Muscle layer of colon (tissue), 2 donors: ENCODE measurements at regions not wholly inside any gene's neighbourhood (a gene's known extent, or its start where the extent isn't known, plus 50 kb on each side); places are given as distances from the start of the nearest gene placed in this dataset.

Source experiments
- H3K27ac ChIP-seq: one replicate; pipeline ENCODE4 v1.7.0; 2013; ENCODE audit warnings: low read depth, mild to moderate bottlenecking, low read length, moderate library complexity
- H3K27me3 ChIP-seq, 2 donors: one replicate each; pipeline ENCODE4 v1.7.0; 2013; ENCODE audit warnings: low read length in 2 of 2, mild to moderate bottlenecking in 2 of 2; ENCODE audit not compliant: insufficient read depth in 2 of 2, control insufficient read depth in 1 of 2
- H3K36me3 ChIP-seq: one replicate; pipeline ENCODE4 v1.7.0; 2013; ENCODE audit warnings: mild to moderate bottlenecking, low read length; ENCODE audit not compliant: insufficient read depth
- H3K4me1 ChIP-seq: one replicate; pipeline ENCODE4 v1.7.0; 2013; ENCODE audit warnings: mild to moderate bottlenecking, low read length; ENCODE audit not compliant: insufficient read depth
- H3K4me3 ChIP-seq, 2 donors: one replicate each; pipeline ENCODE4 v1.7.0; 2013; ENCODE audit warnings: low read length in 2 of 2, low read depth in 1 of 2, mild to moderate bottlenecking in 1 of 2, moderate library complexity in 1 of 2
- H3K9ac ChIP-seq: one replicate; pipeline ENCODE4 v1.7.0; 2013; ENCODE audit warnings: low read length
- H3K9me3 ChIP-seq: one replicate; pipeline ENCODE4 v1.7.0; 2013; ENCODE audit warnings: mild to moderate bottlenecking, low read length
- donor health status: abdominal sarcoma.
- donor health status: Adenocarcinoma of cecum.

GRCh38 chr6:97819710-97820109, 536.7 kb upstream of the MMS22L start:
- no peak overlapping the region for H3K9ac ChIP-seq
- no peaks in the 10 kb centered on the region for H3K4me1 ChIP-seq

GRCh38 chr6:97820400-97820799, 537.4 kb upstream of the MMS22L start:
- H3K9me3 ChIP-seq: no peaks in the 10 kb centered on the region
- H3K4me1 ChIP-seq: no peaks in the 10 kb centered on the region
- no peak overlapping the region for H3K27ac ChIP-seq
- no peaks in the 10 kb centered on the region for H3K27me3 ChIP-seq
- no peaks in the 10 kb centered on the region for H3K36me3 ChIP-seq
- no peak overlapping the region for H3K9ac ChIP-seq
- H3K4me3 ChIP-seq: no peak overlapping the region

More at GRCh38 chr6:97819710-97820109, 536.7 kb upstream of the MMS22L start:
- Histone ChIP-seq H3K36me3 (no peaks in the 10 kb centered on the region), H3K27me3 (no peaks in the 10 kb centered on the region), H3K9me3 (no peaks in the 10 kb centered on the region), H3K27ac (no peak overlapping the region), H3K4me3 (no peak overlapping the region)

GRCh38 chr6:97822632-97823031, 539.6 kb upstream of the MMS22L start:
- Histone ChIP-seq H3K9me3 (no peaks in the 10 kb centered on the region), H3K4me3 (no peak overlapping the region), H3K9ac (no peak overlapping the region), H3K27me3 (no peaks in the 10 kb centered on the region), H3K4me1 (no peaks in the 10 kb centered on the region), H3K36me3 (no peaks in the 10 kb centered on the region), H3K27ac (no peak overlapping the region)

- Histone ChIP-seq H3K36me3 (no peaks in the 10 kb centered on the region), H3K27ac (no peak overlapping the region), H3K27me3 (no peaks in the 10 kb centered on the region), H3K4me3 (no peak overlapping the region), H3K9me3 (no peaks in the 10 kb centered on the region), H3K4me1 (no peaks in the 10 kb centered on the region), H3K9ac (no peak overlapping the region)
These were observed 558.7 kb upstream of the MMS22L start for GRCh38 chr6:97841763-97842162.

- Histone ChIP-seq H3K4me1 (no peaks in the 10 kb centered on the region), H3K9me3 (no peaks in the 10 kb centered on the region), H3K9ac (no peak overlapping the region), H3K36me3 (no peaks in the 10 kb centered on the region), H3K27ac (no peak overlapping the region), H3K27me3 (no peaks in the 10 kb centered on the region), H3K4me3 (no peak overlapping the region)
These were observed 559.5 kb upstream of the MMS22L start for GRCh38 chr6:97842521-97842920.

GRCh38 chr6:97849390-97849789, 566.4 kb upstream of the MMS22L start:
- Histone ChIP-seq H3K9ac (no peak overlapping the region), H3K27ac (no peak overlapping the region), H3K4me3 (no peak overlapping the region), H3K27me3 (no peaks in the 10 kb centered on the region), H3K4me1 (no peaks in the 10 kb centered on the region), H3K9me3 (no peaks in the 10 kb centered on the region), H3K36me3 (no peaks in the 10 kb centered on the region)

GRCh38 chr6:97850458-97851212, 567.6 kb upstream of the MMS22L start:
- Histone ChIP-seq H3K27ac (no peak overlapping the region), H3K4me1 (no peaks in the 10 kb centered on the region), H3K9me3 (no peaks in the 10 kb centered on the region), H3K27me3 (no peaks in the 10 kb centered on the region), H3K36me3 (no peaks in the 10 kb centered on the region), H3K9ac (no peak overlapping the region), H3K4me3 (no peak overlapping the region)

- H3K9me3 ChIP-seq: no peaks in the 10 kb centered on the region
- no peaks in the 10 kb centered on the region for H3K27me3 ChIP-seq
- H3K4me1 ChIP-seq: no peaks in the 10 kb centered on the region
- no peak overlapping the region for H3K4me3 ChIP-seq
- H3K9ac ChIP-seq: no peak overlapping the region
- H3K36me3 ChIP-seq: no peaks in the 10 kb centered on the region
- H3K27ac ChIP-seq: no peak overlapping the region
These were observed 580.7 kb upstream of the MMS22L start for GRCh38 chr6:97863697-97864096.

GRCh38 chr6:97864366-97864765, 581.4 kb upstream of the MMS22L start:
- H3K27ac ChIP-seq: no peak overlapping the region
- no peaks in the 10 kb centered on the region for H3K36me3 ChIP-seq
- no peaks in the 10 kb centered on the region for H3K27me3 ChIP-seq
- H3K4me3 ChIP-seq: no peak overlapping the region
- H3K9me3 ChIP-seq: no peaks in the 10 kb centered on the region
- no peak overlapping the region for H3K9ac ChIP-seq
- no peaks in the 10 kb centered on the region for H3K4me1 ChIP-seq

- Histone ChIP-seq H3K4me1 (no peaks in the 10 kb centered on the region), H3K27ac (no peak overlapping the region), H3K9me3 (no peaks in the 10 kb centered on the region), H3K9ac (no peak overlapping the region), H3K4me3 (no peak overlapping the region), H3K36me3 (no peaks in the 10 kb centered on the region), H3K27me3 (no peaks in the 10 kb centered on the region)
These were observed 581.8 kb upstream of the MMS22L start for GRCh38 chr6:97864826-97865225.

GRCh38 chr6:97865612-97866011, 582.6 kb upstream of the MMS22L start:
- no peak overlapping the region for H3K27ac ChIP-seq
- H3K4me1 ChIP-seq: no peaks in the 10 kb centered on the region
- no peaks in the 10 kb centered on the region for H3K36me3 ChIP-seq
- H3K27me3 ChIP-seq: no peaks in the 10 kb centered on the region
- H3K4me3 ChIP-seq: no peak overlapping the region
- H3K9me3 ChIP-seq: no peaks in the 10 kb centered on the region
- H3K9ac ChIP-seq: no peak overlapping the region

GRCh38 chr6:97866616-97867015, 583.6 kb upstream of the MMS22L start:
- Histone ChIP-seq H3K4me1 (no peaks in the 10 kb centered on the region), H3K9ac (no peak overlapping the region), H3K27me3 (no peaks in the 10 kb centered on the region), H3K27ac (no peak overlapping the region), H3K4me3 (no peak overlapping the region), H3K36me3 (no peaks in the 10 kb centered on the region), H3K9me3 (no peaks in the 10 kb centered on the region)
